ENCODE measurements at regions not wholly inside any gene's neighbourhood (a gene's known extent, or its start where the extent isn't known, plus 50 kb on each side); places are given as distances from the start of the nearest gene placed in this dataset.
"Not testable (repeated sequence)": the region's sequence is repeated elsewhere in the genome, so short reads cannot be mapped to it uniquely, and the experiment has no call there.

DNA sequence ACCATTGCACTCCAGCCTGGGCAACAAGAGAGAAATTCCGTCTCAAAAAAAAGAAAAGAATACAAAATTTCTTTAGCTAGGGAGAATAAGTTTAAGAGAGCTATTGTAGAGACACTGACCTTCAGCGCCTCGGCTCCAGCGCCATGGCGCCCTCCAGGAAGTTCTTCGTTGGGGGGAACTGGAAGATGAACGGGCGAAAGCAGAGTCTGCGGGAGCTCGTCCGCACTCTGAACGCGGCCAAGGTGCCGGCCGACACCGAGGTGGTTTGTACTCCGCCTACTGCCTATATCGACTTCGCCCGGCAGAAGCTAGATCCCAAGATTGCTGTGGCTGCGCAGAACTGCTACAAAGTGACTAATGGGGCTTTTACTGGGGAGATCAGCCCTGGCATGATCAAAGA is 167.6 kb upstream of the ST6GALNAC5 start:
- TF ChIP-seq, protein P1, sequence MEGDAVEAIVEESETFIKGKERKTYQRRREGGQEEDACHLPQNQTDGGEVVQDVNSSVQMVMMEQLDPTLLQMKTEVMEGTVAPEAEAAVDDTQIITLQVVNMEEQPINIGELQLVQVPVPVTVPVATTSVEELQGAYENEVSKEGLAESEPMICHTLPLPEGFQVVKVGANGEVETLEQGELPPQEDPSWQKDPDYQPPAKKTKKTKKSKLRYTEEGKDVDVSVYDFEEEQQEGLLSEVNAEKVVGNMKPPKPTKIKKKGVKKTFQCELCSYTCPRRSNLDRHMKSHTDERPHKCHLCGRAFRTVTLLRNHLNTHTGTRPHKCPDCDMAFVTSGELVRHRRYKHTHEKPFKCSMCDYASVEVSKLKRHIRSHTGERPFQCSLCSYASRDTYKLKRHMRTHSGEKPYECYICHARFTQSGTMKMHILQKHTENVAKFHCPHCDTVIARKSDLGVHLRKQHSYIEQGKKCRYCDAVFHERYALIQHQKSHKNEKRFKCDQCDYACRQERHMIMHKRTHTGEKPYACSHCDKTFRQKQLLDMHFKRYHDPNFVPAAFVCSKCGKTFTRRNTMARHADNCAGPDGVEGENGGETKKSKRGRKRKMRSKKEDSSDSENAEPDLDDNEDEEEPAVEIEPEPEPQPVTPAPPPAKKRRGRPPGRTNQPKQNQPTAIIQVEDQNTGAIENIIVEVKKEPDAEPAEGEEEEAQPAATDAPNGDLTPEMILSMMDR (IDR thresholded peaks at IDR 0.05; ENCODE audit: extremely low read depth in 1 of 2, insufficient read depth in 1 of 2, low read depth in 1 of 2, low read length in 2 of 2): not testable (repeated sequence)
- TF ChIP-seq EZH2 (IDR thresholded peaks at IDR 0.05; ENCODE audit: borderline replicate concordance, low read depth, low read length, severe bottlenecking); POLR2A (IDR thresholded peaks at IDR 0.05; ENCODE audit: low read depth, low read length); FOS (IDR thresholded peaks at IDR 0.05; ENCODE audit: borderline replicate concordance, insufficient read depth, low read length): not testable (repeated sequence)
- TF ChIP-seq, protein P2, sequence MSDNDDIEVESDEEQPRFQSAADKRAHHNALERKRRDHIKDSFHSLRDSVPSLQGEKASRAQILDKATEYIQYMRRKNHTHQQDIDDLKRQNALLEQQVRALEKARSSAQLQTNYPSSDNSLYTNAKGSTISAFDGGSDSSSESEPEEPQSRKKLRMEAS (IDR thresholded peaks at IDR 0.05; ENCODE audit: insufficient read depth, insufficient read length): not testable (repeated sequence)
